Memory B cell (primary cell): ENCODE measurements at regions not wholly inside any gene's neighbourhood (a gene's known extent, or its start where the extent isn't known, plus 50 kb on each side); places are given as distances from the start of the nearest gene placed in this dataset.

Source experiments
- ATAC-seq: fragments of 150-1000 bp; cut with Tn5 transposase; 2 replicates; pipeline ENCODE4 v1.10.0; 2021; ENCODE audit warnings: low read depth, mild to moderate bottlenecking, moderate library complexity
- DNase-seq, 2 donors: peaks; one replicate each; pipeline ENCODE4 v3.0.0; 2022; ENCODE audit warnings: low spot score in 2 of 2
- H3K27ac Mint-ChIP-seq: one replicate; pipeline ENCODE4 v1.8.0; 2022; ENCODE audit warnings: mild to moderate bottlenecking, moderate library complexity, mixed read lengths
- H3K27me3 Mint-ChIP-seq: one replicate; pipeline ENCODE4 v1.8.0; 2022; ENCODE audit warnings: mixed read lengths
- H3K36me3 Mint-ChIP-seq: one replicate; pipeline ENCODE4 v1.8.0; 2022; ENCODE audit warnings: mild to moderate bottlenecking, mixed read lengths
- H3K4me1 Mint-ChIP-seq: one replicate; pipeline ENCODE4 v1.8.0; 2022; ENCODE audit warnings: mixed read lengths
- H3K4me3 Mint-ChIP-seq: one replicate; pipeline ENCODE4 v1.8.0; 2022; ENCODE audit warnings: mild to moderate bottlenecking, moderate library complexity, mixed read lengths
- H3K9me3 Mint-ChIP-seq: one replicate; pipeline ENCODE4 v1.8.0; 2022; ENCODE audit warnings: mixed read lengths

GRCh38 chr4:121479808-121480207 is 99.0 kb upstream of the QRFPR start:
- Mint-ChIP-seq H3K4me3 (no peak overlapping the region), H3K36me3 (no peaks in the 10 kb centered on the region), H3K27ac (no peak overlapping the region), H3K4me1 (no peaks in the 10 kb centered on the region), H3K9me3 (no peaks in the 10 kb centered on the region), H3K27me3 (peaks cover 1% of the 10 kb centered on the region)
- no peak for ATAC-seq
- no peak for DNase-seq

GRCh38 chr4:121477480-121477879 is 96.7 kb upstream of the QRFPR start:
- Mint-ChIP-seq H3K9me3 (no peaks in the 10 kb centered on the region), H3K27me3 (no peaks in the 10 kb centered on the region), H3K4me1 (no peaks in the 10 kb centered on the region), H3K4me3 (no peak overlapping the region), H3K36me3 (no peaks in the 10 kb centered on the region), H3K27ac (no peak overlapping the region)
- ATAC-seq (no peak), DNase-seq (no peak)

GRCh38 chr4:121477079-121477478 is 96.3 kb upstream of the QRFPR start:
- Mint-ChIP-seq H3K27me3 (no peaks in the 10 kb centered on the region), H3K9me3 (no peaks in the 10 kb centered on the region), H3K4me1 (no peaks in the 10 kb centered on the region), H3K4me3 (no peak overlapping the region), H3K36me3 (no peaks in the 10 kb centered on the region), H3K27ac (no peak overlapping the region)
- no peak for ATAC-seq
- no peak for DNase-seq

GRCh38 chr4:121472937-121473721 is 92.3 kb upstream of the QRFPR start:
- Mint-ChIP-seq H3K27me3 (no peaks in the 10 kb centered on the region), H3K9me3 (peaks cover 4% of the 10 kb centered on the region), H3K4me1 (no peaks in the 10 kb centered on the region), H3K4me3 (no peak overlapping the region), H3K36me3 (peaks cover 2% of the 10 kb centered on the region), H3K27ac (no peak overlapping the region)
- ATAC-seq, result no peak
- no peak for DNase-seq

GRCh38 chr4:121464854-121465253 is 84.0 kb upstream of the QRFPR start:
- ATAC-seq, result no peak
- H3K27me3 Mint-ChIP-seq, result peaks cover 1% of the 10 kb centered on the region

GRCh38 chr4:121462660-121463261 is 81.9 kb upstream of the QRFPR start:
- no peak overlapping the region for H3K4me3 Mint-ChIP-seq
- H3K36me3 Mint-ChIP-seq, result no peaks in the 10 kb centered on the region
- H3K9me3 Mint-ChIP-seq, result peaks cover 8% of the 10 kb centered on the region
- no peaks in the 10 kb centered on the region for H3K4me1 Mint-ChIP-seq
- DNase-seq, result peak; percentile 15 to 19
- no peak overlapping the region for H3K27ac Mint-ChIP-seq
- peak; percentile 60 for ATAC-seq
- peaks cover 3% of the 10 kb centered on the region for H3K27me3 Mint-ChIP-seq

More at GRCh38 chr4:121464854-121465253, 84.0 kb upstream of the QRFPR start:
- Mint-ChIP-seq H3K4me3 (no peak overlapping the region), H3K36me3 (peaks cover 2% of the 10 kb centered on the region), H3K4me1 (no peaks in the 10 kb centered on the region), H3K9me3 (peaks cover 13% of the 10 kb centered on the region), H3K27ac (no peak overlapping the region)
- no peak for DNase-seq

- no peak for DNase-seq
- Mint-ChIP-seq H3K27ac (no peak overlapping the region), H3K36me3 (no peaks in the 10 kb centered on the region), H3K4me3 (no peak overlapping the region), H3K27me3 (peaks cover 11% of the 10 kb centered on the region), H3K4me1 (no peaks in the 10 kb centered on the region), H3K9me3 (no peaks in the 10 kb centered on the region)
- ATAC-seq, result no peak
Observed at GRCh38 chr4:121459026-121459425, 78.2 kb upstream of the QRFPR start.

GRCh38 chr4:121457278-121457875 is 76.6 kb upstream of the QRFPR start:
- DNase-seq (no peak), ATAC-seq (no peak)
- Mint-ChIP-seq H3K36me3 (no peaks in the 10 kb centered on the region), H3K4me1 (no peaks in the 10 kb centered on the region), H3K4me3 (no peak overlapping the region), H3K27ac (no peak overlapping the region), H3K27me3 (peaks cover 13% of the 10 kb centered on the region), H3K9me3 (no peaks in the 10 kb centered on the region)

GRCh38 chr4:121455285-121455684 is 74.5 kb upstream of the QRFPR start:
- no peak overlapping the region for H3K4me3 Mint-ChIP-seq
- DNase-seq, result no peak
- peaks cover 13% of the 10 kb centered on the region for H3K27me3 Mint-ChIP-seq
- ATAC-seq, result no peak
- no peaks in the 10 kb centered on the region for H3K36me3 Mint-ChIP-seq
- no peaks in the 10 kb centered on the region for H3K4me1 Mint-ChIP-seq
- H3K9me3 Mint-ChIP-seq, result no peaks in the 10 kb centered on the region
- H3K27ac Mint-ChIP-seq, result no peak overlapping the region

GRCh38 chr4:121454251-121454979 is 73.6 kb upstream of the QRFPR start:
- Mint-ChIP-seq H3K9me3 (no peaks in the 10 kb centered on the region), H3K36me3 (no peaks in the 10 kb centered on the region), H3K4me1 (no peaks in the 10 kb centered on the region), H3K27me3 (peaks cover 13% of the 10 kb centered on the region), H3K27ac (no peak overlapping the region), H3K4me3 (no peak overlapping the region)
- DNase-seq, result no peak
- ATAC-seq, result no peak

GRCh38 chr4:121451310-121451709 is 70.5 kb upstream of the QRFPR start:
- H3K4me1 Mint-ChIP-seq, result no peaks in the 10 kb centered on the region
- ATAC-seq, result no peak
- H3K27ac Mint-ChIP-seq, result no peak overlapping the region
- no peaks in the 10 kb centered on the region for H3K9me3 Mint-ChIP-seq
- peaks cover 7% of the 10 kb centered on the region for H3K27me3 Mint-ChIP-seq
- DNase-seq, result no peak
- H3K36me3 Mint-ChIP-seq, result no peaks in the 10 kb centered on the region
- no peak overlapping the region for H3K4me3 Mint-ChIP-seq

GRCh38 chr4:121449416-121449815 is 68.6 kb upstream of the QRFPR start:
- no peaks in the 10 kb centered on the region for H3K36me3 Mint-ChIP-seq
- no peak overlapping the region for H3K4me3 Mint-ChIP-seq
- H3K27ac Mint-ChIP-seq, result no peak overlapping the region
- peaks cover 2% of the 10 kb centered on the region for H3K9me3 Mint-ChIP-seq
- H3K27me3 Mint-ChIP-seq, result peaks cover 6% of the 10 kb centered on the region
- DNase-seq (no peak), ATAC-seq (no peak)
- no peaks in the 10 kb centered on the region for H3K4me1 Mint-ChIP-seq

- no peaks in the 10 kb centered on the region for H3K36me3 Mint-ChIP-seq
- no peak overlapping the region for H3K27ac Mint-ChIP-seq
- H3K4me3 Mint-ChIP-seq, result no peak overlapping the region
- peaks cover 3% of the 10 kb centered on the region for H3K27me3 Mint-ChIP-seq
- no peaks in the 10 kb centered on the region for H3K4me1 Mint-ChIP-seq
- DNase-seq (no peak), ATAC-seq (no peak)
- H3K9me3 Mint-ChIP-seq, result peaks cover 2% of the 10 kb centered on the region
Observed at GRCh38 chr4:121448231-121448630, 67.4 kb upstream of the QRFPR start.

GRCh38 chr4:121439669-121440068 is 58.9 kb upstream of the QRFPR start:
- DNase-seq (no peak), ATAC-seq (no peak)
- Mint-ChIP-seq H3K27me3 (peaks cover 2% of the 10 kb centered on the region), H3K4me1 (no peaks in the 10 kb centered on the region), H3K4me3 (no peak overlapping the region), H3K27ac (no peak overlapping the region), H3K9me3 (peaks cover 19% of the 10 kb centered on the region), H3K36me3 (peaks cover 2% of the 10 kb centered on the region)
